ENCODE measurements at regions not wholly inside any gene's neighbourhood (a gene's known extent, or its start where the extent isn't known, plus 50 kb on each side); places are given as distances from the start of the nearest gene placed in this dataset.

DNA sequence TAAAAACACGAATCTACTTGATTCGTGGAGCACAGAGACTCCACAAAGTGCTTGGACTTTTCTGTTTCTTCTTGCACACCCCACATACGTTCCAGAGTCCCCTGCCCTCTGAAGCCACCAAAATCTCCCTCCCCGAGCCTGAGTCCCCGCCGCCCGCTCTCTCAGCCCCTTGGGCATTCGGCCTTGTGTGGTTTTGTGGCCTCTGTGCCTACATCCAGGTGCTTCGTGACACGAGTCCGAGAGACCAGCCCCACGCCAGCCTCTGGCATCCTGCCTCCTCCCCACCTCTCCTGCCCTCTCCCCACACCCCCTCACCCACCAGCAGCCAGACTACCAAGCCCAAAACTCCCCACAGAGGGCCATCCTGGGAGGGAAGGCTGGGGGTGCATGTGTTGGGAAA, 87.8 kb upstream of the PPP1R26 start:
- peaks cover 24% of the 10 kb centered on the region for H3K9me3 ChIP-seq (ENCODE audit: control insufficient read depth, insufficient read depth, low read length)
- DNase-seq (no peak), ATAC-seq (ENCODE audit: low read depth) (no peak)
- POLR2A ChIA-PET (ENCODE audit: unreplicated experiment), result no interaction called here
- CTCF ChIA-PET, result no interaction called here
- H2AFZ ChIP-seq (replicated peaks; ENCODE audit: low read length, poor library complexity), result no peak overlapping the region
- no peak overlapping the region for H3K56ac ChIP-seq (ENCODE audit: extremely low read depth, insufficient read depth, low read length)
- H3K27me3 ChIP-seq (ENCODE audit: control insufficient read depth, insufficient read depth, low read length), result no peaks in the 10 kb centered on the region
- 60% methylated on average over 7 of the region's 12 CpGs; no CpG with 5 or more reads in 1 of the 2 experiments for WGBS, 2 experiments (ENCODE audit: extremely low coverage in 2 of 2, insufficient read length in 1 of 2)
- no peak overlapping the region for H3K14ac ChIP-seq (replicated peaks; ENCODE audit: low read depth, low read length)
- no peaks in the 10 kb centered on the region for H3K79me1 ChIP-seq (ENCODE audit: low read depth in 1 of 2, low read length in 2 of 2)
- H3K4me3 ChIP-seq (ENCODE audit: insufficient read depth, low read depth, low read length), result no peak overlapping the region
- no peak overlapping the region for H4K91ac ChIP-seq (ENCODE audit: insufficient read depth, low read depth, low read length)
- no peak overlapping the region for H4K5ac ChIP-seq (ENCODE audit: low read depth, low read length)
- H3K23ac ChIP-seq (ENCODE audit: low read depth, low read length), result no peak overlapping the region
- in situ Hi-C loops (cut with MboI; ENCODE audit: low sequenced_read_pairs), result no loop called here
- TF ChIP-seq MAFK (IDR thresholded peaks at IDR 0.05; ENCODE audit: low read depth, low read length), result no peak
- TF ChIP-seq, protein P1, sequence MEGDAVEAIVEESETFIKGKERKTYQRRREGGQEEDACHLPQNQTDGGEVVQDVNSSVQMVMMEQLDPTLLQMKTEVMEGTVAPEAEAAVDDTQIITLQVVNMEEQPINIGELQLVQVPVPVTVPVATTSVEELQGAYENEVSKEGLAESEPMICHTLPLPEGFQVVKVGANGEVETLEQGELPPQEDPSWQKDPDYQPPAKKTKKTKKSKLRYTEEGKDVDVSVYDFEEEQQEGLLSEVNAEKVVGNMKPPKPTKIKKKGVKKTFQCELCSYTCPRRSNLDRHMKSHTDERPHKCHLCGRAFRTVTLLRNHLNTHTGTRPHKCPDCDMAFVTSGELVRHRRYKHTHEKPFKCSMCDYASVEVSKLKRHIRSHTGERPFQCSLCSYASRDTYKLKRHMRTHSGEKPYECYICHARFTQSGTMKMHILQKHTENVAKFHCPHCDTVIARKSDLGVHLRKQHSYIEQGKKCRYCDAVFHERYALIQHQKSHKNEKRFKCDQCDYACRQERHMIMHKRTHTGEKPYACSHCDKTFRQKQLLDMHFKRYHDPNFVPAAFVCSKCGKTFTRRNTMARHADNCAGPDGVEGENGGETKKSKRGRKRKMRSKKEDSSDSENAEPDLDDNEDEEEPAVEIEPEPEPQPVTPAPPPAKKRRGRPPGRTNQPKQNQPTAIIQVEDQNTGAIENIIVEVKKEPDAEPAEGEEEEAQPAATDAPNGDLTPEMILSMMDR (conservative IDR thresholded peaks at IDR 0.05; ENCODE audit: low read depth, low read length), result no peak
- no peak for TF ChIP-seq NFE2L2 (IDR thresholded peaks at IDR 0.05; ENCODE audit: low read depth, low read length)
- no peak for TF ChIP-seq MXI1 (IDR thresholded peaks at IDR 0.05; ENCODE audit: borderline replicate concordance, low read depth, low read length)
- TF ChIP-seq CHD1 (IDR thresholded peaks at IDR 0.05; ENCODE audit: low read depth, low read length), result no peak
- TF ChIP-seq, protein P2, sequence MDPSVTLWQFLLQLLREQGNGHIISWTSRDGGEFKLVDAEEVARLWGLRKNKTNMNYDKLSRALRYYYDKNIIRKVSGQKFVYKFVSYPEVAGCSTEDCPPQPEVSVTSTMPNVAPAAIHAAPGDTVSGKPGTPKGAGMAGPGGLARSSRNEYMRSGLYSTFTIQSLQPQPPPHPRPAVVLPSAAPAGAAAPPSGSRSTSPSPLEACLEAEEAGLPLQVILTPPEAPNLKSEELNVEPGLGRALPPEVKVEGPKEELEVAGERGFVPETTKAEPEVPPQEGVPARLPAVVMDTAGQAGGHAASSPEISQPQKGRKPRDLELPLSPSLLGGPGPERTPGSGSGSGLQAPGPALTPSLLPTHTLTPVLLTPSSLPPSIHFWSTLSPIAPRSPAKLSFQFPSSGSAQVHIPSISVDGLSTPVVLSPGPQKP (IDR thresholded peaks at IDR 0.05; ENCODE audit: borderline replicate concordance, low read depth, low read length), result no peak
- TF ChIP-seq CEBPB (IDR thresholded peaks at IDR 0.05; ENCODE audit: low read depth, low read length), result no peak
- no peak for TF ChIP-seq FOS (IDR thresholded peaks at IDR 0.05; ENCODE audit: low read depth, low read length)
- TF ChIP-seq POLR2A (IDR thresholded peaks at IDR 0.05; ENCODE audit: low read depth, low read length), result no peak
- no peak for TF ChIP-seq RFX5 (IDR thresholded peaks at IDR 0.05; ENCODE audit: low read depth, low read length)
- TF ChIP-seq RAD21 (IDR thresholded peaks at IDR 0.05; ENCODE audit: low read length), result no peak
- no peak for TF ChIP-seq BHLHE40 (IDR thresholded peaks at IDR 0.05; ENCODE audit: low read depth, low read length)
- no peak for TF ChIP-seq MAZ (IDR thresholded peaks at IDR 0.05; ENCODE audit: borderline replicate concordance, low read depth, low read length)
- no peak overlapping the region for H3K27ac ChIP-seq (ENCODE audit: insufficient read depth, low read length)
- no peak overlapping the region for H4K8ac ChIP-seq (ENCODE audit: low read depth in 2 of 2, low read length in 2 of 2)
- H2AK9ac ChIP-seq (replicated peaks; ENCODE audit: low read depth, low read length, poor library complexity), result no peak overlapping the region
- no peak overlapping the region for H2BK20ac ChIP-seq (ENCODE audit: low read depth, low read length)
- no peak overlapping the region for H2BK5ac ChIP-seq (ENCODE audit: low read depth, low read length, poor library complexity, severe bottlenecking)
- no peaks in the 10 kb centered on the region for H3K9me1 ChIP-seq (ENCODE audit: insufficient read depth, low read length)
- no peak overlapping the region for H3K18ac ChIP-seq (ENCODE audit: low read depth, low read length)
- dilution Hi-C loops (cut with HindIII; ENCODE audit: low sequenced_read_pairs, unreplicated experiment), result no loop called here
- no peaks in the 10 kb centered on the region for H4K20me1 ChIP-seq (ENCODE audit: insufficient read depth, low read length)
- no peaks in the 10 kb centered on the region for H3K36me3 ChIP-seq (ENCODE audit: control insufficient read depth, insufficient read depth, low read length)
- no TSS peak for BruUV-seq (replicated peaks)
- no peak overlapping the region for H2AK5ac ChIP-seq (ENCODE audit: low read depth, low read length)
- no peak overlapping the region for H3K9ac ChIP-seq (ENCODE audit: low read depth, low read length)
- H2BK15ac ChIP-seq (ENCODE audit: low read depth, low read length), result no peak overlapping the region
- no peaks in the 10 kb centered on the region for H3K4me1 ChIP-seq (ENCODE audit: control insufficient read depth, insufficient read depth, low read length)
- no peak overlapping the region for H3K4me2 ChIP-seq (ENCODE audit: low read depth, low read length)
- no peak overlapping the region for H2BK120ac ChIP-seq (ENCODE audit: low read depth, low read length)
- intact Hi-C loops (cut with micrococcal nuclease), result no loop called here
- no peak overlapping the region for H3K4ac ChIP-seq (ENCODE audit: low read depth, low read length)

All from IMR-90 (cell line).